Hippocampal formation (tissue), 2 donors: ENCODE measurements at regions not wholly inside any gene's neighbourhood (a gene's known extent, or its start where the extent isn't known, plus 50 kb on each side); places are given as distances from the start of the nearest gene placed in this dataset.

ENCODE experiments used
- DNase-seq, 2 donors: peaks; one replicate each; lab custom pipeline; 2025; lab: John Stamatoyannopoulos, UW

DNA sequence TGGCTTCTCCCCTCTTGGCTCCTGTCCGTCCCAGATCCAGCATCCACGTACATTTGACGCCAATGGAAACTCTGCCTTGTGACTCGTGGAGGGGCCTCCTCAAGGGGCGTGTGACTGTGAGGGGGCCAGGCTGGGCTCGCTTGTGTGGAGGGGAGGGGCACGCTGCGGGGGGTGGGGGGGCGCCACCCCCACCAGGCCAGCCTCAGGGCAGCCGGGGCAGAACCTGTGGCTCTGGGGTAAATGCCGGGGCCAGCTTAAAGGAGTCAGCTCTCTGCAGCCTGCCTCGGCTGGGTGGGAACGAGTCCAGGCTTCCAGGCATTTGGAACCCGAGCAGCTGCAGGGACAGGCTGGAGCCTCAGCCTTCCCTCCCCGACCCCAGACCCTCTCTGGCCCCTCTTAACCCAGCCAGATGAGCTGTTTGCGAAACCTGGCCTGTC lies 94.1 kb downstream of the SIK1 start:
- DNase-seq = no peak

DNA sequence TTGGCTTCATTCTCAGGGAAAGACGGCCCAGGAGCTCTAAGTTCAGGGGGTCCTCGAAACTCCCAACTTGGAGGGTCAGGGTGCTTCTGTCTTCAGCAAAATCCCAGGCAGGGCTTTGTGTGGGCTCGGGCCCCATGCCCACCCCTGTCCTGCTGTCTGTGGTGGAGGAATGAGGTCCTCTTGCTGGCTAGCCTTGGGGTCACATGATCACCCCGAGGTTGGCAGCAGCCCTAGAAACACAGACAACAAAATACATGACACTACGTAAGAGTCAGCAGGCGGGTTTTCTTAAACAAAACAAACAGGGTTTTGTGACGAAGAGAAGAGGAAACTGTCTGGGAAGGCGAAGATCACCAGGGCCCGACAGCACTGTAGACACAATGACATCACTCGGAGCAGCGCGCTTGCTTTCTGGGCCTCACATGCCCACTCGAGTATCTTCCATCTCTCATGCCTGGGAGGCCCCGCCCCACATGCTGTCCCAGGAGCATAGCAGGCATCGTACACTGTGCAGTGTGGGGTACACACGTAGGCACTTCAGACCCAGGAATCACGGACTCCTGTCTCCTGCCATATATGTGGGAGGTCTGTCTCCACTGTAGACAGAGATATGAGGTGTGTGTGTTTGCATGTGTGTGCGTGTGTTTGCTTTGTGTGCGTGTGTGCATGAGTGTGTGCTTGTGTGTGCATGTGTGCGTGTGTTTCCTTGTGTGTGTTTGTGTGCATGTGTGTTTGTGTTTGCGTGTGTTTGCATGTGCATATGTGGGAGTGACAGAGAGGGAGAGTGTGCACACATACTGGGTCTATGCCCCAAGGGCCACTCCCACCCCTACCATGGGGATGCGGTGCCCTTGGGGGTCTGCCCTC lies 94.7 kb downstream of the SIK1 start:
- DNase-seq = peak; percentile 76 to 92

GRCh38 chr21:43331111-43331961 lies 95.6 kb downstream of the SIK1 start:
- DNase-seq = no peak

DNA sequence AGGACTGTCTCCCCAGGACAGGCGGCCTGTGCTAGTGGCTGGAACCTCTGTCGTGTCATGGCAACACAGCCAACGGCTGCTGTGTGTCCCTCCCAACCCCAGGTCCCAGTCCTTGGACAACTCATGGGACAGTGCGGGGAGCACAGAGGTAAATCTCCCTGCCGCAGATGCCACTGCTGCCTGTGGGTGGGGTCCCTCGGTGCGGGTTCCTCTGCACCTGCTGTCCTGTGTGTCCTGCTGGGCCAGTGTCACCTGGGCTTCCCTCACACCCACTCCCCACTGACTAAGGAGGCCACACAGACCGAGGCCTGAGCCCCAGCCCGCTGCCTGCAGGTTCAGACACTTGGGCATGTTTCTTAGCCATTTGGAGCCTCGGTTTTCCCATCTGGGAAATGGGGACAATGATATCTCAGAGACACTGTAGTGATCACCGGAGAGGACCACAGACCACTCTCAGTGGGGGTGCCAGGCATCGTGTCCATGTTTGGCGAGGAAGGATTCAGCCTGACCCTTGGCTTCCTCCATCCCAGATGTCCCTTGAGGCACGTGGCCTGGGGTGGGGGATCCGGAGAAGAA lies 96.5 kb downstream of the SIK1 start:
- DNase-seq = no peak

GRCh38 chr21:43329711-43330269 lies 97.1 kb downstream of the SIK1 start:
- DNase-seq = no peak

DNA sequence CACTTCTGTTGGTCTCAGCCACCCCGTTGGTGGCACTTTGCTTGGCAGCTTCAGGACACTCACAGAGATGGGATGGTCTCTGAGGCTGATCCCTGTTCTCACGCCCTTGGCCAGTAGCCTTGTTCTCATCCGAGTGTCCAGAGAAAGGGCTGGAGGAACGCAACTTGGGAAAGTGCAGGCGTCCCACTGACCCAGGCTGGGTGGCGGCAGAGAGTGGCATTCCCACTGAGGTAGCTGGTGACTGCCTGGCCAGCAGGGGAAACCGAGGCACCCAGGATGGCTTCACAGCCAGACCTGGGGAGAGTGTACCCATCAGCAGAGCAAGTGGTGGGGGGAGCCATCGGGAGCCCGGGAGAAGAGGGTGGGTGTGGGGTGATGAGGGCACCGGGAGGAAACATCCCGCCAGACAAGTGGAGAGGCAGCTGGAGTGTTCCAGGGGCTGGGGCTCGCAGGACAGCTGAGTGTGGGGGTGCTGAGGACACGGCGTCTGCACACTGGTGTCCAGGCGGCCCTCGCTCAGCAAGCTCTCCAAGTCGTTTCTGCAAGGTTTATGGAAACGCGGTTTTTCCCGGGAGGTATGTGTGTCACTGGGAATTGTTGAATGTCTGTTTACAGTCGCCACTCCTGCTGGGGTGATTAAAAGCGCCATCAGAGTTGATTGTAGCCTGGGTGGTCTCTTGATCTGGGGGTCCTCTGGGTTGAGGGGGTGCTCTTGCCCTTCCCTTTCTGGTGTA lies 97.8 kb downstream of the SIK1 start:
- no peak for DNase-seq

DNA sequence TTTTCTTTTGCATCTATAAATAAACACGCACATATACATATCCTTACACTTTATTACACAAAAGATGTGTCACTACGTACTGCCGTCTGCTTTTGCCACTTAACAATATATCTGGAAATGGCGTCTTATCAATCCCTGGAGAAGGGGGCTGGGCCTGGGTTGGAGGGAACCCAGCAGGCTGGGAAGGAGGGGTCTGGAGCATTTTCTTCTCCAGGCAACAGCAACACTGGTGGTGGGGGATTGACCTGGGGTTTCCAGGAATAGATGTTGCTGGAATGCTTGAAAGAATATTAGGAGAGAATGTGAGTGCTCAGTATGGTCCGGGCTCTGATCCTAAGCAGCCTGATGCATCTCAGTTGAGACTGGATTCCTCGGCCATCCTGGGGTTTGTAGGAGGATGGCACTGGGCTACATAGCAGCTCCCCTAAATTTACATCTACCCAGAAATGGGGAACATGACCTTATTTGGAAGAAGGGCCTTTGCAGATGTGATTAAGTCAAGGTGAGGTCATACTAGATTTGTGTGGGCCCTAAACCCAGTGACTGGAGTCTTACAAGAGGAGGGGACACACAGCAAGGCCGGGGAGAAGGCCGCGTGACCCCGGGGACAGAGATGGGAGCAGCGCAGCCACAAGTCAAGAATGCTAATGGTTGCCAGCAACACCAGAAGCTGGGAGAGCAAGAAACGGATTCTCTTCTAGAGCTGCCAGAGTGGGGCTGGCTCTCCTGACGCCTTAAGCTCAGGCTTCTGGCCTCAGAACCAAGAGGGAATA lies 98.6 kb downstream of the SIK1 start:
- DNase-seq = no peak

DNA sequence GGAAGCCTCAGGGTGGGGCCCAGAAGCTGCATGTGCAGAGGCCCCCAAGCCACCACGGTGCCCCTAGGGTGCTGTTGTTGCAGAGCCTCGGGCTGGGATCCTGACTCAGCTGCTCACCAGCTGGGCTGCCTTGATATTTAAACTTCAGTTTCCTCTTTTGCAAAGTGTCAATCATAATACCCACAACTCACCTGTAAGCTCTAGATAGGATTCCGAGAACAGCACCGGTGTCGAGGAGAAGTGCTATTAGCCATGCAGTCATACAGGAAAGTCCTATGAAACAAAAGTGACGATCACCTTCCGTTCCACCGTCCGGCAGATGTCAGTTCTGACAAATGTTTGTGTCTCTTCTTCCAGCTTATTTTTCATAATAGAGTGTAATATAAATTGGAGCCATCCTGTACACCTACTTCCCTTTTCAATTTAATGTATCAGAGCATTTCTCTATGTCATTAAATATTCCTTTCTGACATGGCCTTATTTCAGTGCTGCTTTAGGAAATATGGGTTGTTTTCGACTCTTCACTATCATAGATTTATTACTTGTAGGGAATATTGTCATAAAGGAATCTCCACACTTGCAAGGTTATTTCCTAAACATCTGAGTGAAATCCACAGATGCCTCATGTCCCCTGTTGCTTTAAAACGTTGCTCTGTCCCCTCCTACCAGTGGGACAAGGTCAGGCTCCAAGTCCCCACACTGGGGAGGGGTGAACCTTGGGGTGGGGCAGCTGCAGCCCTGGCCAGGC lies 100.8 kb downstream of the SIK1 start:
- no peak for DNase-seq

DNA sequence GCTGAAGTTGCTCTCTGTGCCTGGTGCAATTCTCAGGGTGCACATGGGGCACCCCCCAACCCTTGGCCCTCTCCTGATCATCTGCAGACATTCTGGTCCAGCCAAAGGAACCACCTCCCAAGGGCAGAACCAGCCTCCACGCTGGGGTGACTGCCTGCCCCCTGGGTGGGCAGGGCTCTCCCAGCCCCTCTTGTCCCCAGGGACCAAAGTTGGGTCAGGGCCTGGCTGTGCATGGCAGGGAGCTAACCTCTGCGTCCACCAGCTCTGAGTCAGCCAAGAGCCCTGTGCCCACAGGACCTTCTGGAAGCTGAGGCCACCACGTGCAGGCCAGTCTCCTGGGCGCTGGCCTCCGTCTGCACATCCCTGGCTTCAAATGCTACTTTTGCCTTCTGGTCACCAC lies 101.9 kb downstream of the SIK1 start:
- no peak for DNase-seq

GRCh38 chr21:43324596-43324995 lies 102.3 kb downstream of the SIK1 start:
- no peak for DNase-seq

DNA sequence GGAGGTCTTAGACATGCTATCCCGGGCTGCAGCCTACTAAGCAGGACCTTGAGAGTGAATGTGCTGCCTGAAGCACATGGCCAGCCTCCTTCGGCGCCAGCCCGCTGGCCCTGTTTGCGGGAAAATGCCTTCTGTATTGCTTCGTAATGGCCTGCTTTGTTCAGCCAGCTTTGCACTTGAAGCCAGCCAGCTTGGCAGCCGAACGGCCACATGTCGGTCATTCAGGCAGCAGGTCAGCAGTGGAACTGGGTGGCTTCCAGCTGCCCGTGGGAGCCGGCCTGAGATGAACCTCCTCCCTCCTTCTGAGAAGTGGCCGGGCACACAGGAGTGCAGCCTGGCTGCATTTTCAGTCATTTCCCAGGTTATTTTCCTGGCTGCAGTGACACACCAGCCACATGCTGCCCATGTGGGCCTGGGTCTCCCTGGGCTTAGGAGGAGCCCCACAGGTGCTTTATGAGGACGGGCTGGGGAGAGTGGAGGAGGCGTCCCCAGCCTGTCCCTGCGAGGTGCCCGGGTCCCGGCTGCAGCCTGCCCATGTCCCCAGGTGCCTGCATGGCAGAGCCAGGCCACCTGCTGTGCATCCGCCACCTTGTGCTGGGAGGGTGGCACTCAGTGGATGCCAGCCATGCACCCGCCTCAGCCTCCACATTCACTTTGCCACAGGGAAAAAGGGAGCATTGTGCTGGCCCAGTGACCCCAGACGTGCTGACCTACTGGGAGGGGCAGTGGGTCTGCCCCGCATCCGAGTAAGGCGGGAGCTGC lies 103.5 kb downstream of the SIK1 start:
- DNase-seq = peak; percentile 69 to 79

DNA sequence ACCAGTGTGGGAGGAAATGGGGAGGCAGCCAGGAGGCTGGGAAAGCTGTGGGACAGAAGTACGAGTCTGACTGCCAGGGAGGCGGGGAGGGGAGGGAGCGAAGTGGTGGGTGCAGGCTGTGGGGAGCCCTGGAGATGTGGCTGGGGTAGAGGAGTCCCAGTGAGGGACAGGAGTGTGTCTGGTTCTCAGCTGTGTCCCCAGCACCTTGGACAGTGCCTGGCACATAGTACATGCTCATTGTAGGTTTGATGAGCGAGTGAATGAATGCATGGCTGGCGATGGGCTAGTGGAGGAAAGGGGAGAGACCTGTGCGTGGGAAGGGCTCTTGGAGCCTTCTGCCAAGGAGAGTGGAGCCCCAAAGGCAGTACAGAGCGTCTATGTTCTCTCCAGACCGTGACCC lies 104.1 kb downstream of the SIK1 start:
- DNase-seq = no peak

GRCh38 chr21:43322311-43322710 lies 104.6 kb downstream of the SIK1 start:
- DNase-seq = no peak

DNA sequence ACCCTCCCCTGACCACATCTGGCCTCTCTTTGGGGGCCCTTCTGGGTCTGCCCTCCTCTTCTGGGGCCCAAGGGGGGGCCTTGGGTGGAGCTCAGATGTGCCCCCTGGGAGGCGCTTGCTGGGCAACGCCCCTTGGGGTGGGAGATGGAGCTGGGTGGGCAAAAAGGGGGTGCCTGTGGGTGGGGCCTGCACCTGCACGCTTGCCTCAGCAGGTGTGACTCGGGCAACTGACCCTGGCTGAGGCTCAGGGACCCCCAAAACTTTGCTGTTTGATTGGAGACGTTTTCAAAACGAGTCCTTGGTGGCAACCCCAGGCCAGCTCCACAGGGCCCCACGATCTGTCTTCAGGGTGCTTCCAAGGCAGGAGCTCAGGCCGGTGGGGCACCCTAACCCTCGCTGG lies 105.3 kb downstream of the SIK1 start:
- DNase-seq = no peak

- no peak for DNase-seq
Observed at GRCh38 chr21:43321111-43321510, 105.8 kb downstream of the SIK1 start.

GRCh38 chr21:43320526-43320925 lies 106.4 kb downstream of the SIK1 start:
- no peak for DNase-seq

GRCh38 chr21:43318841-43319781 lies 107.8 kb downstream of the SIK1 start:
- no peak for DNase-seq

GRCh38 chr21:43318368-43318767 lies 108.6 kb downstream of the SIK1 start:
- DNase-seq = no peak
